Stimulated activated CD8-positive, alpha-beta memory T cell treated with anti-CD3 and anti-CD28 coated beads, Interleukin-7, amount 100 ng/mL, for 4 hours (primary cell): ENCODE measurements at regions not wholly inside any gene's neighbourhood (a gene's known extent, or its start where the extent isn't known, plus 50 kb on each side); places are given as distances from the start of the nearest gene placed in this dataset.

Experiments used
- DNase-seq, 2 donors: peaks; one replicate each; pipeline ENCODE4 v3.0.0-alpha.2; 2020; ENCODE audit warnings: low read depth in 2 of 2

GRCh38 chr11:64457416-64458010 is 98.2 kb upstream of the SLC22A11 start:
- DNase-seq, result no peak

- DNase-seq, result no peak
These were observed 96.7 kb upstream of the SLC22A11 start for GRCh38 chr11:64458997-64459396.

- DNase-seq, result no peak
These were observed 96.1 kb upstream of the SLC22A11 start for GRCh38 chr11:64459609-64460008.

GRCh38 chr11:64461081-64461480 is 94.7 kb upstream of the SLC22A11 start:
- no peak for DNase-seq

- no peak for DNase-seq
These were observed 89.5 kb upstream of the SLC22A11 start for GRCh38 chr11:64466115-64466718.

GRCh38 chr11:64469288-64469687 is 86.5 kb upstream of the SLC22A11 start:
- DNase-seq, result no peak

GRCh38 chr11:64472593-64473455 is 82.9 kb upstream of the SLC22A11 start:
- DNase-seq, result no peak

- no peak for DNase-seq
These were observed 81.1 kb upstream of the SLC22A11 start for GRCh38 chr11:64474680-64475079.

- no peak for DNase-seq
These were observed 80.6 kb upstream of the SLC22A11 start for GRCh38 chr11:64475145-64475544.

- DNase-seq, result no peak
These were observed 78.9 kb upstream of the SLC22A11 start for GRCh38 chr11:64476881-64477280.

GRCh38 chr11:64477675-64478074 is 78.1 kb upstream of the SLC22A11 start:
- DNase-seq, result no peak

GRCh38 chr11:64482588-64482987 is 73.2 kb upstream of the SLC22A11 start:
- no peak for DNase-seq

- no peak for DNase-seq
These were observed 71.3 kb upstream of the SLC22A11 start for GRCh38 chr11:64484191-64485022.

- no peak for DNase-seq
These were observed 70.7 kb upstream of the SLC22A11 start for GRCh38 chr11:64485074-64485473.

GRCh38 chr11:64489831-64490441 is 65.8 kb upstream of the SLC22A11 start:
- DNase-seq, result no peak

GRCh38 chr11:64490562-64491216 is 65.1 kb upstream of the SLC22A11 start:
- no peak for DNase-seq

GRCh38 chr11:64492561-64492960 is 63.2 kb upstream of the SLC22A11 start:
- DNase-seq, result no peak

GRCh38 chr11:64498136-64498535 is 57.6 kb upstream of the SLC22A11 start:
- DNase-seq, result no peak

- DNase-seq, result no peak
These were observed 56.3 kb upstream of the SLC22A11 start for GRCh38 chr11:64499261-64500004.
